Amygdala (tissue), 56 donors: ENCODE measurements at regions not wholly inside any gene's neighbourhood (a gene's known extent, or its start where the extent isn't known, plus 50 kb on each side); places are given as distances from the start of the nearest gene placed in this dataset.
"Not testable (repeated sequence)": the region's sequence is repeated elsewhere in the genome, so short reads cannot be mapped to it uniquely, and the experiment has no call there.

Experiments
- DNase-seq, 56 donors: peaks; one replicate each; lab custom pipeline; 2025; lab: John Stamatoyannopoulos, UW

DNA sequence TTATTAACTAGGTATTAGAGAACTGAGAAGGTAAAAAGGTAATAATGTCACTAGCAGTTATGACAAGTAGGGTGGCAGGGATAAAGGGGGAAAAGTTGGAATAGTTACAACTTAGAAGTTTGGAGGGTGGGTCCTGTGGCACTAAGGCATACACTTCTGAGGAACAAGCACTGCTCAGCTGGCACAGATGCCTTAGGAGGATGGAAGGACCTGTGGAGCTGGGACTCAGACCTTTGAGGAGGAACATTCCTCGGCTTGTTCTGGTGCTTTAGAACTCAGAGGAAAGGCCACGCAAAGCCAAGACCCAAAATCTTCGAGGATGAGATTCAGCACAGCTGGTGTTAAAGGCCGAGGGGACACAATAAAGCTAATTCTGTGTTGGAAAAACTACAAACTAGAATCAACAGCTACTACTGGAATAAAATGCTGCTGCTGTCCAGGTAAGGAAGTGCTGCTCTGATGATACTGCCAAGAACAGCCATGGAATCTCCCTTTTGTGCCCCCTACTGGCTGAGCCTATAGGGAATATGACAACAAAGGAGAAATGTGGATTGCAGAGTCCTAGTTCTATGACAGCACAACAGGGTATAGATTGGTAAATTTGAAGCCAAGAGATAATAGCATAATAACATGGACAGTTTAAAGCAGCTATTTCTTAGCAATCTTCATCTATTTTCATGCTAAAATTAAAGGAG, 126.7 kb downstream of the SLC25A46 start:
- peak in 1 of 56 donors; percentile 0 for DNase-seq

DNA sequence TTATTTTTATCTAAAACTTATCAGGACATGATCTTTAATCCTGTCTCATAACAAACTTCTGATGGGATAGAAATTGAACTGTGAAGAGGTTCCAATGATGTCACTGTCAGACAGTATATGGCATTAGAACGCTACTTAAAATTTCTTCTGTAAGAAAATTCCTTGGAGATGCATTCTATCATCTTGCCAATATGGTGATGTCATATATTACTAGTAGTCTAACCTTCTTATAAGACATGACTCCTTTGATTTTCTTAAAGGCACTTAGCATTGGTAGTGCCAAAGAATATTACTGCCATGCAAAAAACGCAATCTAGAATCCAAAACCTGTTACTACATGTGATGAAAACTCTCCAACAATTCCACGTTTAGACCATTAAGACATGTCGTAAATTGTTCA, 131.1 kb downstream of the SLC25A46 start:
- no peak for DNase-seq

DNA sequence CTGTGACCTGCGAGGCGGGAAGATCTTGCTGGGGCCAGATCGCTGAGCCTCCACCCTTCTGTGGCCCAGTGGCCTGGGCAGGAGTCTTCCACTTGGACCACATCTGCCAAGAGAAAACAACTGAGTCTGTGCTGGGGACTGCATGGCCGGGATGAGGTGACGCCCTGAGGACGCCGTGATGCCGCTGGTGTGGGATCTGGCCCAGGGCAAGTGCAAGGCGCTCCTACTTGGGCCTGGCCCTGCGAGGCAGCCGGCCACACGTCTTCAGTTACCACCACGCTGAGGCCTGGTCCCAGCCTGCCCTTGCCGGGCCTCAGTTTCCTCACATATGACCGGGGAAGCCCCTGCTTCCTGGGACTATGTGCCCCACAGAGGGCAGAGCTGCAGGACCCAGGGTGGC, 133.4 kb downstream of the SLC25A46 start:
- no peak for DNase-seq

DNA sequence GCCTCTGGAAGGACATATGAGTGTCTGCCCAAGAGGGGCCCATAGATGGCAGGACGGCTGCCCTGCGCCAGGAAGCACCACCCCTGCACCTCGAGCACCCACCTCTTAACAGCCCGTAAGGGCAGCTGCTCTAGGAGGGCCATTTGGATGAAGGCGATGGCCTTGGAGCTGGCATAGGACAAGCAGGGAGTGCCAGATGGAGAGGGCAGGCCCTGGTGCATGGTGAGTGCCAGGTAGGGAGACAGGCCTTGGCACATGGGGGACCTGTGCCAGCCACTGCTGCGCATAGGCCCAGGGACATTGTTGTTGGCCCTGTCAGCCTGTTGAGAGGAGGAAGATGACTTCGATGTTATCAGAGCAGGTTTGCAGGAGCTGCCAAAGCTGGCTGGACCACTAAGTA, 134.2 kb downstream of the SLC25A46 start:
- DNase-seq: no peak

DNA sequence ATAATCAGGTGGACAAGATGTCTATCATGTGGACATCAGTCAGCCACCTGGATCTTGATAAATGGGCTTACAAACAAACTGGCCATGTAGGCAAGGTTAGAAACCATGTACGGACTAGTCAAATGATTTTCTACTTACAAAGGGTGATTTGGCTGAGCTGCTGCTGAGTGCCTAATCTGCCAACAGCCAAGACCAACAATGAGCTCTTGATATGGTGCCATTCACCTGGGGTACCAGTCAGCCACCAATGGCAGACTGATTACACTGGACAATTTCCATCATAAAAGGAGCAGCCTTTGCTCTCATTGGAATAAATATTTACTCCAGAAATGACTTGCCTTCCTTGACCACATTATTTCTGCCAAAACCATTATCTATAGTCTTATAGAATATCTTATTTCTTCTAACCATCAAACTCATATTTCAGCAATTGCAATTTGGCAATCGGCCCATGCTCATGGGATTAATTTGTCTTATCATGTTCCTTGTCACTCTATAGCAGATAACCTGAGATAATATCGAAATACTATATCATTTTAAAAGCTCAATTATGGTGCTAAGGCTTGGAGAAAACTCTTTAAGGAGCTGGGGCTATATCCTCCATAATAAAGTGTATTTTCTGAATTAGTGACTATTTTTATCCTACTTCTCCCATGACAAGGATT, 135.1 kb downstream of the SLC25A46 start:
- DNase-seq: no peak

DNA sequence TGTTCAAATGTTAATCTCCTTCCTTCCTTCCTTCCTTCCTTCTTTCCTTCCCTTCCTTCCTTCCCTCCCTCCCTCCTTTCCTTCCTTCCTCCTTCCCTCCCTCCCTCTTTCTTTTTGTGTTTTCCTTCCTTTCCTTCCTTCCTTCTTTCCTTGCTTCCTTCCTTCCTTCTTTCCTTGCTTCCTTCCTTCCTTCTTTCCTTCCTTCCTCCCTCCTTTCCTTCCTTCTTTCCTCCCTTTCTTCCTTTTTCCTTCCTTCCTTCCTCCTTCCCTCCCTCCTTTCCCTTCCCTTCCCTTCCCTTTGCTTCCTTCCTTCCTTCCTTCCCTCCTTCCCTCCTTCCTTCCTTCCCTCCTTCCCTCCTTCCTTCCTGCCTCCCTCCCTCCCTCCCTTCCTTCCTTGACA, 136.3 kb downstream of the SLC25A46 start:
- not testable (repeated sequence) for DNase-seq

DNA sequence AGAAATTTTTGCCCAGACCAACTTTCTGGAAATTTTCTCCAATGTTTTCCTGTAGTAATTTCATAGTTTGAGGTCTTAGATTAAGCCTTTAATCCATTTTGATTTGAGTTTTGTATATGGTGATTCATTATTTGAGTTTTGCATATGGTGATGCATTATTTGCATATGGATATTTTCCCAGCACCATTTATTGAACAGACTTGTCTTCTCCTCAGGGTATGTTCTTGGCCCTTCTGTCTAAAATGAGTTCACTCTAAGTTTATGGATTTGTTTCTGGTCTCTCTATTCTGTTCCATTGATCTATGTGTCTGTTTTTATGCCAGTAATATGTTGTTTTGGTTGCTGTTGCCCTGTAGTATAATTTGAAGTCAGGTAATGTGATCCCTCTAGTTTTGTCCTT, 139.3 kb downstream of the SLC25A46 start:
- DNase-seq: no peak

DNA sequence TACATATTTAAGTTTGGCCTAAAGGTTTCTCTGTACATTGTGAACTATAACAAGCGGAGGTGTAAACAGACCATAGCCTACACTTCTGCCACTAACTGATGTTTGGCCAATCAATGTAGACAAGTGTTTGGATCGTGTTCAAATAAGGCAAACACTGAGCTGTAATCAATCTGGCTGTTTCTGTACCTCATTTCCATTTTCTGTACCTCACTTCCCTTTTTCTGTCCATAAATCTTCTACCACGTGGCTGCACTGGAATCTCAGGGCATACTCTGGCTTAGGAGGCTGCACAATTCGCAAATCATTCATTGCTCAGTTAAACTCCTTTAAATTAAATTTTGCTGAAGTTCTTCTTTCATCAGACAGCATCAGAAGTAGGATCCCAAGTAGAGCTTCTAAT, 140.9 kb downstream of the SLC25A46 start:
- no peak for DNase-seq

DNA sequence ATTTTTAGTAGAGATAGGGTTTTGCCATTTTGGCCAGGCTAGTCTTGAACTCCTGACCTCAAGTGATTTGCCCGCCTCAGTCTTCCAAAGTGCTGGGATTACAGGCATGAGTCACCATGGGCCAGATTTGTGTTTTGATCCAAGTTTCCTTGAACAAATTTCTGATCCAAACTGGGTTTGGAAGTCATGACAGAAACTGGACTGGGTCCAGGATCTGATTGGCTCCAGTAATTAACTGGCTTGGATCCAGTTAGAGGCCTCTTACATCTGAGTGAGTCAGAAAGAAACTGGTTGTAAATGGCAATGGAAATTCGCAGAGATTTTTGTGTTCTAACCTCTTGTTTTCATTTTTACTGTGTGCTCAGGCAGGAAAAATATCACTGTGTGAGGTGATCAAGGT, 141.6 kb downstream of the SLC25A46 start:
- no peak for DNase-seq

DNA sequence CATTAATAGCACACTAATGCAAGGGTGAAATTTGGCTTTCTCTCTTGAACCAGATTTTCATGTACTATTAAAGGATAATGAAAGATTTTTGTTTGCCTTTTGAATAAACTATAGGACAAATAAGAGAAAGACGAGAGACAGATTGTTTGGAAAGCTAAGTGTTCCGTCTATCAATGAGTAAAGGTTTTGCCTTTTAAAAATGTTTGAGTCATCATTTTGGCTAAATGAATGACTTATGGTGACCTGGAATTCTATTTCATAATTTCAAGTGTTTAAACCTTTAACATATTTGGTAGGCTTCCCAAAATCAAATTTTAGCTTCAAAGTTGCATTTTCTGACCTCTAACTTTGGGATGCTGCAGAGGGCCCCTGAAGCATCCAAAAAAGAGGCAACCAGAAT, 145.2 kb downstream of the SLC25A46 start:
- no peak for DNase-seq

DNA sequence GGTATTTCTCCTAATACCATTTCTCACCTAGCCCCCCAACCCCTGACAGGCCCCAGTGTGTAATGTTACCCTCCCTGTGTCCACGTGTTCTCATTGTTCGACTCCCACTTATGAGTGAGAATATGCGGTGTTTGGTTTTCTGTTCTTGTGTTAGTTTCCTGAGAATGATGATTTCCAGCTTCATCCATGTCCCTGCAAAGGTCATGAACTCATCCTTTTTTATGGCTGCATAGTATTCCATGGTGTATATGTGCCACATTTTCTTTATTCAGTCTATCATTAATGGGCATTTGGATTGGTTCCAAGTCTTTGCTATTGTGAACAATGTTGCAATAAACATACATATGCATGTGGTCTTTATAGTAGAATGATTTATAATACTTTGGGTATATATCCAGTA, 148.4 kb downstream of the SLC25A46 start:
- DNase-seq: not testable (repeated sequence)

DNA sequence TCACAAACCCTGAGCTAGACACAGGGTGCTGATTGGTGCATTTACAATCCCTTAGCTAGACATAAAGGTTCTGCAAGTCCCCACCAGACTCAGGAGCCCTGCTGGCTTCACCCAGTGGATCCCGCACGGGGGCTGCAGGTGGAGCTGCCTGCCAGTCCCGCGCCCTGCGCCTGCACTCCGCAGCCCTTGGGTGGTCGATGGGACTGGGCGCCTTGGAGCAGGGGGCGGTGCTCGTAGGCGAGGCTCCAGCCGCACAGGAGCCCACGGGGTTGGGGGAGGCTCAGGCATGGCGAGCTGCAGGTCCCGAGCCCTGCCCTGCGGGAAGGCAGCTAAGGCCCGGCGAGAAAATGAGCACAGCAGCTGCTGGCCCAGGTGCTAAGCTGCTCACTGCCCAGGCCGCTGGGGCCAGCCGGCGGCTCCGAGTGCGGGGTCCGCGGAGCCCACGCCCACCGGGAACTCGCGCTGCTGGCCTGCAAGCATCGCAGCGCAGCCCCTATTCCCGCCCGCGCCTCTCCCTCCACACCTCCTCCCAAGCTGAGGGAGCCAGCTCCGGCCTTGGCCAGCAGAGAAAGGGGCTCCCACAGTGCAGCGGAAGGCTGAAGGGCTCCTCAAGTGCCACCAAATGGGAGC, 155.2 kb downstream of the SLC25A46 start:
- DNase-seq: not testable (repeated sequence)

DNA sequence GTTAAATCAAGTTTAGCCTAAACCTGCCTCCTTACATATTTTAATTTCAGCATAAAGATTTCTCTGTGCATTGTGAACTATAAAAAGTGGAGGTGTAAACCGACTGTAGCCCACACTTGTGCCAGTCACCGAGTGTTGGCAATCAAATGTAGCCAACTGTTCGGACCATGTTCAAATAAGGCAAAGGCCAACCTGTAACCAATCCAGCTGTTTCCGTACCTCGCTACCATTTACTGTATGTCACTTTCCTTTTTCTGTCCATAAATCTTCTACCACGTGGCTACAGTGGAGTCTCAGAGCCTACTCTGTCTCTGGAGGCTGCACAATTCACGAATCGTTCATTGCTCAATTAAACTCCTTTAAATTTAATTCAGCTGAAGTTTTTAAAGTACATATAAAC, 156.0 kb downstream of the SLC25A46 start:
- no peak for DNase-seq

DNA sequence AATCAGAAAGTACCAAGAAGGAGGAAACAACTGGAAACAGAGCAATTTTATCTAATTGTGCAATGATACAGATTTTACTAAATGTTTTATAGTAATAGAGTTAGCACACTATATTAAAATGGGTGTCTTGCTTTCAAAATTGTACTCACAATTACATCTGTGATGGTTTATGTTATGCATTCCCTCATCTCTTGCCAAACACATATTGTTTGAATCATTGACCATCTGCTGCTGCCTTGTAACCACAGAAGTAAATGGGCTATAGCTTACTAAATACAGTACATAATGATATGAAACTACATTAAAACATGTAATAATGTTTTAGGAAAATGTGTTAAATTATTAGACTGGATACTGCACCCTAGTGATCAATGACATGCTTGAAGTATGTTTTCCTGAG, 158.1 kb downstream of the SLC25A46 start:
- no peak for DNase-seq

DNA sequence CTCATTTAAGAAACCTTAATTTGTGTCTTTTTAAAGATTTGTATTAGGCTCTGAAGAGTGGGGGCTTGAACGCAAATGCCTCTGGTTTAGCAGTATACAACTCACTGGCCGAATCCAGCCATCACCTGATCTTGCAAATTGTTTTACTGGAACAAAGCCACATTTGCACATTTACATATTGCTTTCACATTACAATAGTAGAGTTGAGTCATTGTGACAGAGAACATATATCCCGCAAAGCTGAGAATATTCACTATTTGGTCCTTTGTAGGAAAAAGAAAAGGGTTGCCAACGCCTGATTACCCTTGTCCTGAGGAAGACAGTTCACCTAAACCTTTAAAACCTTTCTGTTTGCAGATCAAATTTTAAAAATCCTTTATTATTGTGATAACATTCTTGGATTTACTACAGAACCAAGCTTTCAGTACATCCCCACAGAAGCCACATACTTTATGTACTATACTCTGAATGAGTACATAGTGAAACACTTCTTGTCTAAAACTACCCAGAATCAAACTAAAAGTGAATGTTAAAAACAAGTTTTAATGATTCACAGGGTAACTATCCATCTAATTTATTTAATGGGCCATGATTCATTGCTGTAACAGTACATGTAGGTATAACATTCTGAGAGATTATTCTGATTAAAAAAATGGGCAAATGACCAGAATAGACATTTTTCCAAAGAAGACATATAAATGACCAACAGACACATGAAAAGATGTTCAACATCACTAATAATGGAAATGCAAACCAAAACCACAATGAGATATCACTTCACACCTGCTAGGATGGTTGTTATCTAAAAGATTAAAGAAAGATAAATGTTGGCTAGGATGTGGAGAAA, 161.0 kb downstream of the SLC25A46 start:
- DNase-seq: no peak

DNA sequence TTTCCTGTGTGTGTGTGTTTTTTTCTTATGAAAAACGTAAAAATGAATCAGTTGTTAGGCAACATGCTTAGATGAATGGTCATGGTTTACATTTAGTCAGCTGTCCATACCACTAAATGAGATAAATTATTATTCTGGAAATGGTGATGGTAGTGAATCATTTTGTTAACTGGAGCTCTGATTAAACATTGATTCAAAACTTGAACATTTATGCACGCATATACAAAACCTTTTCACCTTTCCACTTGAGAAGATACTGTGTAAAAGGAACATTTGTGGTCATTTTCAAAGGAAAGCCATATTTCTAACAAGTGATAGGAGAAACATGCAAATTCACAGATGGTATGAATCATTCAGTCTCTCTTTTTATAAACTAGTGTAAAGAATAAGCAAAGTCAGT, 162.0 kb downstream of the SLC25A46 start:
- no peak for DNase-seq

DNA sequence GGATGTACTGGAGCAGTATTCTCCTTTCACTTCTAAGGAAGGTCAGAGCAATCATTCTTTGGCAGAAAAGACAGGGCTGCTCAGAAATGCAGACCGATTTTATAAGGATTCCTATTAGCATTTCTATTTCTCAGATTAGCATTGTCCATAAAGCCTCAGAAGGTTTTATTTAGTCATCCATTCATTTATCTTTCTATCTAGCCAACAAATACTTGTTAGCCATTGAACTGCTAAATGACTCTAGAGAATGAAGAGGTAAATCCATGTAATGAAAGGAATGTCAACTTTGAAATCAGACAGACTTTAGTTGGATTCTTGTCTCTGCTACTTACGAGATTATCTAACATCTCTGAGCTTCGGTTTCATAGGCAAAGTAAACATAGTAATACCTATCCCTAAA, 165.2 kb downstream of the SLC25A46 start:
- no peak for DNase-seq

DNA sequence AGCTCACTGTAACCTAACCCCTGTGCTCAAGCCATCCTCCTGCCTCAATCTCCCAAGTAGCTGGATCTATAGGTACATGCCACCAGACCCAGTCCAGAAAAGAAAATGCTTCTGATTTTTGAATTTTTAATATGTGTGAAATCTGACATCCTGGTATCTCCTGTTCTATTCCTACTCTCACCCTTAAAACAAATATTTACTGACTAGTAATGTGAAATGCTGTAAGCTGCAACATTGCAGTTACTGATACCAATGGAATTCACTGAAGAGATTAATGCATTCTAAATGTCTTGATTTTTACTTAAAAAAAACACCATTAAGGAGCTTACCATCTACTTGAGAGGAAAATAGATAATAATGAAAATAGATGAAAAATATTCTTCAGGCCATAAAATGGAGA, 162.7 kb upstream of the TSLP start:
- no peak for DNase-seq

DNA sequence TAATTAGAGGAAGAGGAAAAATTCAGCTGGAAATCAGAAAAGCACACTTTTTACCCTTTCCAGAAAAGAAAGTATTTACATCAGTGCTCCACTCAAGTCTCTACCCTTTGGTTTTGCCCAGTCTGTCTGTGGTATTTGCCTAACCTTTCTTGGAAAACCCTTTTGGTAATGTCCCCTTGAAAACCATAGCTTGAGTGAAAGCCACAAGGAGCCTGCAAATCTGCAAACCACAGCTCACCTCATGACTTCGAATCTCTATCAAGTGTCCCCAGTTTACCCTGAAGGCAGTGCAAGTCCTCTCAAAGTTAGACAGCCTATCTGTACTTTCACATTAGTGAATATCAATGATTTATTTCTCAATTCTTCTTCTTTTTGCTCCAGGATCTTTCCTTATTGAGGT, 162.1 kb upstream of the TSLP start:
- DNase-seq: no peak

DNA sequence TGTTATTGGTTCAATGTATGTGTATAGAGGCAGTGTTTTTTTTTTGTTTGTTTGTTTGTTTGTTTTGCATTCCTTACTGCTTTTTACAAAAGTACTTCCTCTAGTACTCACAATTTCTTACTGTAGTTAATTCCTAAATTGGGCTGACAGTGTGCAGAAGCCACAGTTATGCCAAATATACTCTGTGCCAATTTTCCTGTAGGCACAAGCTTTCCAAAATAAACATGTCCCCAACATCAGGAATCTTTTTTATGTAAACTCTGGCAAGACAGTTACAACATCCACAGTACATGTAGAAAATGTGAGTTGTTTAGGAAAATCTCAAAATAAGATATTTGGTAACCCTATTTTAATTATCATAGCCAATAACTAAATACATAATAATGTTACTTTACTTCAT, 161.6 kb upstream of the TSLP start:
- no peak for DNase-seq

DNA sequence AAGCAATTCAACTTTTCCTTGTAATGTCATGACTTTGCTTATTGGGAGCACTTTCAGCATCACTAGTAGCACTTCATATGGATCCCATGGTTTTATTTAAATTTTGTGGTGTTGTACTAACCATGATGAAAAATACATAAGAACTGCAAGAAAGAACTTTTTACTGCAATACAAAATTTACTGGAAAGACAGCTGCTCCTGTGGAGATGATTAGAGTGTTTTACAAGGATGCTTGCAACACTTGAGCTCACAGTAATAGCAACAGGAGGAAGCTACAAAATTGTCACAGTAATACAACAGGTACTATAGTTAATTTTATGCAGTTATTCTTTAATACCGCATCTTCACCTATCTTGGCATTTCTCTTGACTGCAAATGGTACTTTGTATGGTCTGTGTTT, 158.3 kb upstream of the TSLP start:
- no peak for DNase-seq
